GM21360 (cell line): ENCODE measurements at regions not wholly inside any gene's neighbourhood (a gene's known extent, or its start where the extent isn't known, plus 50 kb on each side); places are given as distances from the start of the nearest gene placed in this dataset.
"Not testable (repeated sequence)": the region's sequence is repeated elsewhere in the genome, so short reads cannot be mapped to it uniquely, and the experiment has no call there.

ENCODE experiments used
- ATAC-seq: cut with Tn5 transposase; IDR thresholded peaks from one replicate; pipeline ENCODE4 v1.9.1; 2021; ENCODE audit warnings: mild to moderate bottlenecking, moderate library complexity; ENCODE audit not compliant: unreplicated experiment

- no peak for ATAC-seq
Measured at GRCh38 chr12:97616946-97617345, 154.3 kb downstream of the RMST start.

GRCh38 chr12:97628962-97629361 is 166.4 kb downstream of the RMST start:
- no peak for ATAC-seq

- ATAC-seq: no peak
Measured at GRCh38 chr12:97629382-97629781, 166.8 kb downstream of the RMST start.

GRCh38 chr12:97630356-97630755 is 167.8 kb downstream of the RMST start:
- no peak for ATAC-seq

- no peak for ATAC-seq
Measured at GRCh38 chr12:97630875-97631274, 168.3 kb downstream of the RMST start.

- ATAC-seq: no peak
Measured at GRCh38 chr12:97637770-97638169, 175.2 kb downstream of the RMST start.

GRCh38 chr12:97638739-97639138 is 176.1 kb downstream of the RMST start:
- no peak for ATAC-seq

- ATAC-seq: no peak
Measured at GRCh38 chr12:97639702-97640101, 177.1 kb downstream of the RMST start.

- ATAC-seq: no peak
Measured at GRCh38 chr12:97640826-97641225, 178.2 kb downstream of the RMST start.

GRCh38 chr12:97642911-97643310 is 180.3 kb downstream of the RMST start:
- no peak for ATAC-seq

GRCh38 chr12:97643924-97644323 is 181.3 kb downstream of the RMST start:
- ATAC-seq: no peak

GRCh38 chr12:97645726-97646125 is 183.1 kb downstream of the RMST start:
- ATAC-seq: no peak

- no peak for ATAC-seq
Measured at GRCh38 chr12:97647142-97647541, 184.5 kb downstream of the RMST start.

- no peak for ATAC-seq
Measured at GRCh38 chr12:97650242-97650641, 187.6 kb downstream of the RMST start.

GRCh38 chr12:97656548-97656947 is 193.9 kb downstream of the RMST start:
- ATAC-seq: not testable (repeated sequence)

- no peak for ATAC-seq
Measured at GRCh38 chr12:97659117-97659880, 196.7 kb downstream of the RMST start.

- ATAC-seq: no peak
Measured at GRCh38 chr12:97666263-97666662, 203.7 kb downstream of the RMST start.

- no peak for ATAC-seq
Measured at GRCh38 chr12:97672870-97673269, 210.3 kb downstream of the RMST start.

- ATAC-seq: no peak
Measured at GRCh38 chr12:97680751-97681150, 218.1 kb downstream of the RMST start.

- peak; percentile 97 for ATAC-seq
Measured at GRCh38 chr12:97681612-97682504, 219.3 kb downstream of the RMST start.

GRCh38 chr12:97685360-97685759 is 222.8 kb downstream of the RMST start:
- no peak for ATAC-seq

GRCh38 chr12:97701901-97702300 is 239.3 kb downstream of the RMST start:
- ATAC-seq: no peak
